ENCODE measurements at regions not wholly inside any gene's neighbourhood (a gene's known extent, or its start where the extent isn't known, plus 50 kb on each side); places are given as distances from the start of the nearest gene placed in this dataset.

- no peak for TF ChIP-seq CTCF (IDR thresholded peaks at IDR 0.05; ENCODE audit: low read length)
- TF ChIP-seq EZH2 (IDR thresholded peaks at IDR 0.05; ENCODE audit: borderline replicate concordance, low read length) = no peak
These were observed 127.6 kb upstream of the ITGA6 start for GRCh38 chr2:172299741-172300140.

Data from OCI-LY1 (cell line).